GM18519 (cell line): ENCODE measurements at regions not wholly inside any gene's neighbourhood (a gene's known extent, or its start where the extent isn't known, plus 50 kb on each side); places are given as distances from the start of the nearest gene placed in this dataset.

Experiments used
- ATAC-seq: cut with Tn5 transposase; IDR thresholded peaks from one replicate; pipeline ENCODE4 v1.9.1; 2021; ENCODE audit warnings: mild to moderate bottlenecking, moderate library complexity; ENCODE audit not compliant: unreplicated experiment, low FRiP score

DNA sequence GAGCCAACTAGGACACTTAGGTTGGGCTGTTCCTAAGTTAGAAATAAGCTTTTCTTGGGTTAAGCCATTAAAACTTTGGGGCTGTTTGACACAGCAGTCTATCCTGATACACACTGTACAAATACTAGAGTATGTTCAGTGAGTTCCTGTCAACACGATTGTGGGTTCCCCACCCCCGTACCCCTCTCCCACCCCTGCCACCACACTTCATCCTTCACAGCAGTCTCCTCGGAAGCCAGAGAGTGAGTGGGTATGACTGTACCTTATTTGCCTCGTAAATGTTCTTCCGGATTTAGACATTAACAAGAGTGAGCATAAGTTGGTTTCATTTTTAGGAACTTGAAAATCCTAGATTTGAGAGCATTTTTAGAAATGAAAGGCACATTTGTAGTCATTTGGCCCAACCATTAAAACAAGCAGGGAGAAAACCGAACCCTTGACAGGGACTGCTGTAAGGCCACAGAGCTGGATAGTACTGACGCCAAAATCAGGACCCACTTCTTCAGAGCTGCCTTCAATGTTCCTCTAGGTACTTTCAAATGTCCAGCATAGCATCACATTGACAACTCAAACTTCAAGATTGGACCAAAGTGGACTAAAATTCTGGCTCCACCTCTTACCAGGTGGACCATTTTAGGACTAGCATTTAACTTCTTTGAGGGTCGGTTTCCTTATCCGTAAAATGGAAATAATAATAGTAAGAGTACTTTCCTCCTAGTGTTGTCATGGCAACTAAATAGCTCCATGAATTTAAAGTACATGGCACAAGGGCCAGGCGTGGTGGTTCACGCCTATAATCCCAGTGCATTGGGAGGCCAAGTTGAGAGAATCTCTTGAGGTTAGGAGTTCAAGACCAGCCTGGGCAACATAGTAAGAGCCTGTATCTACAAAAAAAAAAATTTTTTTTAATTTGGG lies 166.3 kb upstream of the SERTAD2 start:
- peak; percentile 76 for ATAC-seq

DNA sequence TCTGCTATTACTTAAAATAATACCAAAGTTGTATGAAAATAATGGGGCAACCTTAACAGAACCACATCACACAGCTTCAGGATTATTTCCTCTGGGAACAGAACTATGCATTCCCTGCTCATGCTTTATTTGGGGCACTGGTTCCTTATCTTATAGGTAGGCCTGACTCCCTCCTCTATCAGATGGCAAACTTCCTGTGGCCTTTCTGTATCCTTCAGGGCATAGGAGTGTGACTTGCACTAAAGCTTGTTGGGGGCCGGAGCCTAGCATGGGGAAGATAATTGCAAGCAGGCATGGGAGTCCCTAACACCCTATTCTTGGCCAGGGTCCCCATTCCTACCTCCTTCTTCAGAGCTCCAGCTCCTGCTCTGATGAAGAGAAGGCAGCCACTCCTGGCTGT lies 167.2 kb upstream of the SERTAD2 start:
- no peak for ATAC-seq

DNA sequence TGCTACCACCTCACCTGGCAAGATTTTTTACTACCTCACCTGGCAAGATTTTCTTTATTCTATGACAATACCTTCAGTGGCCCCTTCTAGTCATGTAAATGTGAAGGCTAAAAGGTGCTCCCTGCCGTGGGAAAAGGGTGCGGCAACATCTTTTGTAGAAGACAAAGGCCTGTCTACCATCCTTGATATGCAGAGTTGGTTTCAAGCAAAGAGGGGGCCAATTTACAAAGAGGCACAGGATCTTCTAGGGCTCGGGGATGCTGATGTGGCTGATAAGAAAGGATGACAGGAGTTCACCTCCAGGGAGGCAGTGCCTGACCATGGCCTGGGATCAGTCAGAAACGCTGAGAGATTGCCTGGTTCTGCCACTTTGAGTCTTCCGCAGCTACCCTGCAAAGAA lies 165.4 kb upstream of the SLC1A4 start:
- no peak for ATAC-seq

DNA sequence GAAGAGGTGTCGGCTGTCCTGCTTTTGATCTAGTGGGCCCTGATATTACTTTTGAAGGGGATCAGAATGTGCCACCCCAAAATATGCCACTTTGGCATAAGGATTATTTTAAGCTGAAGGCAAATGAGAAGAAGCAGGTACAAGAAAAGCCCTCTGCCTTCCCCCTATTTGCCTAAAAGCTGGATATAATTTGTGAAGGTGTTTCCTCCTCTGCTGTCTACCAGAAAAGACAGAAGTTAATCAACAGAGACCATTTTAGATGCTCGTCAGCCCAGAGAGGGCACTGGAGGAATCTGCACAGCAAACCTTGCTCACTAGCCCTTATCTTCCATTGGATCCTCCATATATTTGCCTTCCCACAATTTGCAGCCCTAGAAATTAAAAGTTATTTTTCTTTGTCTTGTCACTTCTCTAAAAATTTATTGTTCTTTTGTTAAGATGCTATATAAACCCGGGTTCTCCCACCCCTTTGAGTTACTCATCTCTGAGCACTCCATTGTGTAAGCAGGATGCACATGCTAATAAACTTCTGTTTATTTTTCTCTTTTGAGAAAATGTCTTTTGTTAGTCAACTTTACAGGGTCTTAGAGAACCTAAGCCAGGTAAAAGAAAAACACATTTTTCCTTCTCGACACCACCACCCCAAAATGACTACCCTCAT lies 163.2 kb upstream of the SLC1A4 start:
- no peak for ATAC-seq

DNA sequence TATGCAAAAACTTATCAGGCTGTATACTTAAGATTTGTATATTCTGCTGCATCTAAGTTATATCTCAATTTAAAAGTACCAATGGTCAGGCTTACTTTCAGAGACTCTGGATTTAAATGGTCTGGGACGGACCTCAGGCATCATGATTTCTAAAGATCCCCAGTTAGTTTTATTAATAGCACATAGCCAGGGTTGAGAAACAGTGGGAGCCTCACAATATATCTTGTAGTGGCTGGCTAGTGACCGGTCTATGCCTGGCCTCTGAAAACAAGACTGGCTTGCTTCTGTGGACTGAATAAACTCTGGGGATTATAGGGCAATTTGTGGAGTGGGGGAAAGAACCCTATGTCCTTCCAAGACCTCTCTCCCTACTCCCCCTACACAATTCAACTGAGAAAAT lies 162.5 kb upstream of the SLC1A4 start:
- ATAC-seq = no peak

DNA sequence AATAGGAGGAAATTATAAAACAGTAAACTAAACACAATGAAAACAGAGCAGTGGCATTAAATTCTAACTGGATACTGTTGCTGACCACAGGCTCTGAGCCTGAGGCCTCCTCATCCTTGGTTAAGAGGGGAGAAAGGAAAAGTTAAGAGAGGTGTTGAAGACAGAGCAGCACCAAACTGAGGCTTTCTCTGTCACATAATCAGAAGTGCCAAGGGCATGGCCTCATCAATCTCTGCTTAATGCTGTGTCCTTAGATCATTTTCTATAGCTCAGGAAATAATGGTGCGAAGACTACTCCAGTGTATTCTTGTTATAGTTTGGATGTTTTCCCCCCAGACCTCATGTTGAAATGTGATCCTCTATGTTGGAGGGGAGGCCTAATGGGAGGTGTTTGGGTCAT lies 160.9 kb upstream of the SLC1A4 start:
- no peak for ATAC-seq

DNA sequence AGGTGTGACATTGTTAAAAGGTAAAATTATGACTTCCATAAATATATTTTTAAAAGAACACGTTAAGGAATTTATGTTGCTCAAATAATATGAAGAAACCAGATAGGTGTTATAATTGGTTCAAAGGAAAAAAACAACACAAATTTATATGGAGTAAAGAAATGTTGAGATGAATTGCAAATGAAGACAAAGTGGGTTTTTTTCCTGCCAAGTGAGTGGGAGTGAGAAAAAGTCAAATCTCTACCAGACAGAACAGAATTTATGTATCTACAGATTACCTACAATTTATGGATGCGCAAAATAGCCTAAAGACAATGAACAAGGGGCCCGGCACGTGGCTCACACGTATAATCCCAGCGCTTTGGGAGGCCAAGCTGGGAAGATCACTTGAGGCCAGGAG lies 159.7 kb upstream of the SLC1A4 start:
- ATAC-seq = no peak

DNA sequence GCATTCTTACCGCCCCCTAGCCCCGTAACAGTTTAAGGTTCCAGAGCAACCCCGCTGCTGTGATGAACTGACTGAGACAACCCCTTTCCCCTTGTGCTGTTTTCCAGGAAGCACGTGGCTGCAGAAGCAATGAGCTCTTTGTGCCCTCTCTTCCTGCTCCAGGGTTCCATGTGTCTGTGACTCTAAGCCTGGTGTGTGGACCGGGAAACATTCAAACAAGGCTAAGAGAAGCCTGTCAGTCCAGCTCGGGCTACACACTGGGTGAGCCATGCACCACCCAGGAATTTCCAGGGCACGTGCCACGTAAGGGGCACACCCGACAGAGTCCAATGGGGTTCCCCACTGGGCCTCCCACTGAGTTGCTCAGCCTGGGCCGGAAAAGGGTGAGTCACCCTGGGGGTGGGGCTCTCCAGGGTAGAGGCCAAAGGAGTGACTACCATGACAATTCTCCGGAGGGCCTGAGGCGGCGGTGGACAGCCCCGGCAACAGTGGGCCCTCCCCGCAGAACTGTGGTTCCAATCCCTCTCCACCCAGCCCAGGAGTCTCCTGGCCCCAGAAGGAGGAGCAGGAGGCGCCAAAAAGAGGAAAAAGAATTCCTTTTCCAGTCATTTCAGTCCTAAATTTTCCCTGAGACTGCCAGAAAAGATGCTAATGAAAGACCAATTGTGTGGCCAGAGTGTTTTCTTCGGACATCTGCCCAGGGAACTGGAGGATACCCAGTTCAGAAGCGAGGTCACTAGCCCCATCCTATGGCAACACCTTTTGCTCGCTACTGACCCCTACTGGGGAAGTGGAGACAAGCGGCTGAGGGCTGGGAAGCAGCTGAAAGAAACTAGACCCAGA lies 157.8 kb upstream of the SLC1A4 start:
- peak; percentile 81 for ATAC-seq

DNA sequence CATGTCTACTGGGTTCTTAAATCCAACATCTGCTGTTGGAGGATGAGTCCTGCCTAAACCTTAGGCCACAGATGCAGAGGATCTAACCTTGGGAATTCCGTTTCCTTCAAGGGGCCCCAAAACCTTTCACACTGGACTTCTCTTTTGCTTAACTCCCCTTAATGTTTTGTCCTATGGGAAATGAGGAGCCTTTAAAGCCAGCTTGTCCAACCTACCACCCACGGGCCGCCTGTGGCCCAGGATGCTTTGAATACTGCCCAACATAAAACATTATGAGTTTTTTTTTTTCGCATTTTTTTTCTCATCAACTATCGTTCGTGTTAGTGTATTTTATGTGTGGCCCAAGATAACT lies 157.2 kb upstream of the SLC1A4 start:
- ATAC-seq = no peak

DNA sequence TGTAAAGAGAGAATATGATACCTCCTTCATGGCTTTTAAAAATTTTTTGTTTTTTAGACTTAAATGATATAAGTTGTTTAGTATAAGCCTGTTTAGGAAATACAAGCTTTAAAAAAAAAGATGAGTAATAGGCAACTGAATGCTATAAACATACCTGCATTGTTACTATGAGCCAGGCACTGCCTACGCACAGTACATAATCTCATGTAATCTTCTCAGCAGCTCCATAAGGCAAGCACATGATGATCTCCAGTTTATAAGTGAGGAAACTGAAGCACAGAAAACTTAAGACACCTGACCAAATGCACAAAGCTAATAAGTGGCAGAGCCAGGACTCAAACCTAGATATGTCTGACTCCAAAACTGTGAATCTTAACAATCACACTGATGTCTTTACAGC lies 156.3 kb upstream of the SLC1A4 start:
- ATAC-seq = no peak

DNA sequence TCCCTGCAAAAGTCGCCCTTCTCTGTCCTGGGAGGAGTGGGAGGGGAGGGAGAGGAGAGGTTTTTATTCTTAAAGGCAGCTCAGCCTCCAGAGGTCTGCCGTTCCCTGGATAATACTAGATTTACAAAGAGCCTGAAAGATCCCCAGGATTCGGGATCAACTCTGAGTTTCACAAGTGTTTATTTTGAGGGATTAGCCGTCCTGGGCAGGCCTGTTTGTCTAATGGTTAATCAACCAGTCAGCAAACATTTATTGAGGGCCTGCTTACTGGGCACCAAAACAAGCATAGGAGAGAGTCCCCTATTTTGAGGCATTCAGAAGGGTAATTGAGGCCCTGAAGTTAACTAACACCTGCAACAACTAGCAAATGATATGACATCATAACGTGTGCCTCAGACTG lies 152.6 kb upstream of the SLC1A4 start:
- ATAC-seq = no peak

DNA sequence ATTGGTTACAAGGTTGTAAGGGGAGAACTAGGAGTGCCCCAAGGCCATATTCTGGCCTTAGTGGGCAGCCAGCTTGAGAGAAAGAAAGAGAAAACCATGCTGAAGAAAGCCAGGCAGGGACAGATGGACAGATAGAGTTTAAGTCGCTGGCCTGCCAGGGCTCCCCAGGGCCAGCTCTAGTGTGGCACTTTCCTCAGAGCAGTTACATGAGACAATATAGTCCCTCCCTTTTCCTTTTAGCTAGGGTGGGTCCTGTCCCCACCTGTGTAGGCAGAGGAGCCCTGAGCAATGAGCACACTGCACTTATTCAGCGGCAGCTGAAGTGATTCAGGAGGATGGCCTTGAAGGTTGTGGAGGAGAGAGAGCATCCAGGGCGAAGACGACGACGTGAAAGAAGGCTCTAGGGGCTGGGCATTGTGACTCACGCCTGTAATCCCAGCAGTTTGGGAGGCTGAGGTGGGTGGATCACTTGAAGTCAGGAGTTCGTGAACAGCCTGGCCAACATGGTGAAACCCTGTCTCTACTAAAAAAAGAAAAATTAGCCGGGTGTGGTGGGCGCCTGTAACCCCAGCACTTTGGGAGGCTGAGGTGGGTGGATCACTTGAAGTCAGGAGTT lies 152.0 kb upstream of the SLC1A4 start:
- no peak for ATAC-seq

DNA sequence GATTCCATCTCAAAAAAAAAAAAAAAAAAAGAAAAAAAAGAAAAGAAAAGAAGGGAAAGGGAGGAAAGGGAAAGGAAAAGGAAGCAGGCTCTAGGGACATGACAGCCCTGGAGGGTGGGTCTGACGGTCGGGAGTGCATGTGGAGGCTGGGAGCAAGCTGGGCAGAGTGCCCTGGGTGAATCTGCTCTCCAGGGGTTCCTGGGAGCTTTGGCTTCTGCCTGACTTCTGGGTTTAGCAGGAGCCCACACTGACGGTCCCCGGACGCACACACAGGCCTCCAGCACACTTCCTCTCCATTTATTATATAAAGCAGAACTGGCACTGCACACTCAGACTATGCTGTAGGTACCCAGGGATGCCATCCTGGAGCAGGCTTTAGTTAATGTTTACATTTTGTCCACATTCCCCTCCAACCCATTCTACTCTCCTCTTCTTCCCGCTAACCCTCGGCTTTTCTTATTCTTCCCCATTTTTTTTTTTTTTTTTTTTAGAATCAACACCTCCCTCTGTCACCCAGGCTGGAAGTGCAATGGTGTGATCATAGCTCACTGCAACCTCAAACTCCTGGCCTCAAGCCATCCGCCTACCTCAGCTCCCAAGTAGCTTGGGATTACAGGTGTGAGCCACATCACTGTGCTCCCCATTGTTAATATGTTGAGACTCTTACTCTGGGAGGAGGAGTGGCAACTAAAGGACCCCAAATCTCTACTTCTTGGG lies 151.1 kb upstream of the SLC1A4 start:
- no peak for ATAC-seq

DNA sequence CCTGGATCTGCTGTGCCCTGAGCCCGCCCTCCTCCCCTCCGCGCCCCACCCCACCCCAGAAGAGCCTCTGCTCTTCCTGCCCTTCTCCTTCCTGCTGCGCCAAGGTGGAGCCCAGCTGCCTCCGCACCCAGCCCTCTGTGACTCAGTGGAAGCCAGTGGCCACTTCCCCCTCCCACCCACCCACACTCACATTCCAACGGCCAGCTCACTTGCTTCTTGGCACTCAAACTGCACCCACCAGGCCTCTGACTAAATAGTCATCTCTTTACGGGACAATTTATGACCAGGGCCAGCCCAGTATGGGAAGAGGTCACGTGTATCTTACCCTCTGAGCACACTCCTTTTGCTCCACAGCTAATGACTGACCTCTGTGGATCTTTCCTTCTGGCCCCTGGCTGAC lies 150.4 kb upstream of the SLC1A4 start:
- ATAC-seq = no peak

DNA sequence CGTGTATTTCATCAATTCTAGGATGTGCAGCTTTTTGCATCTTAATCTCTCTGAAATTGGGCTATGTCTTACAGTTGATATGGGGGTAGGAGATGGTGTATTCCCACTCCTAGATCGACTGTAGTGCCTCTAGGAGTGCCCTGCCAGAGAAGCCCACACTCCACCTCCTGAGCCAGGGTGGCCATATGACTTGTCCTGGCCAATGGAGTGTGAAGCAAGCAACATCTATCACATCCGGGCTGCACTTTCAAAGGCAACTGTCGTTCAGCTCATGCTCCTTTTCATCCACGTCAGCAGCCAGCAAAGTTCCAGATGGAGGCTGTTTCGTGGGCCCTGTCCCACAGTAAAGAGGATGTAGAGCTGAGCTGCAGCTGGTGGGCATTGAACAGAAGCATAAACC lies 149.4 kb upstream of the SLC1A4 start:
- peak; percentile 85 for ATAC-seq

DNA sequence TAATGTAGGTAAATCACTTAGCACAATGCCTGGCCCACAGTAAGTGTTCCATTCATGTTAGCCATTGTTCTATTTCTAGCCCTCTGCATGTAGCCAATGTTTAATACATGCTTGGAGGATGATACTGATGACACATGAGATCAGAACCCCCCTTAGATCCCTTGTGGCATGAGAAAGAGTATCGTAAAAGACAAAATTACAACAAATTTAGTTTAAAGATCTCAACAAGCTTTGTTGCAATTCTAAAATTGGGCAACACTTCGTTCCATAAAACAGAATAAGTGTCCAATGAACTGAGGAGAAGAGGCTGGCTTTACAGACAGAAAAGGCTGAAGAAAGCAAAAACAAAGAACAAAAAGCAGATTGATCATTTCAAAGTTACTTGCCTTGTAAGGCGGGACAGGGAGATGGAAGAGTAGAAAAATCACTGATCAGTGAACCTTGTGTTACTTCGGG lies 148.7 kb upstream of the SLC1A4 start:
- peak; percentile 13 for ATAC-seq

DNA sequence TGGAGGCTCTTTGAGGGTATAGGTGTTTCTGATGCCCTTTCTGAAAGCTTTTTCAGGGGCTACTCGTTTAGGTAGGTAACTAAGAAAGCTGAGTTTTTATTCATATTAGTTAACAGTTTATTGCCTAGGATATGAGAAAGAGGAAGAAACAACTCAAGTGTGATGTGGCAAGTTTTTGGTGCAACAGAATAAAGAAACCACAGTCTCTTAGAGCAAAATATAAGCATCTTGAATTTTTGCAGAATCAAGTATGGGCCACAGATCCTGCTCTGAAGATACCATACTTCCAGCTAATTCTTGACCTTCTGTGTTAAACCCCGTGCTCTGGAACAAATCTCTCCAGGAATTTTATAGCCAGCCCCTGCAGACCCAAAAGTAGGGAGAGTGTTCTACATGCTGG lies 147.7 kb upstream of the SLC1A4 start:
- ATAC-seq = no peak

DNA sequence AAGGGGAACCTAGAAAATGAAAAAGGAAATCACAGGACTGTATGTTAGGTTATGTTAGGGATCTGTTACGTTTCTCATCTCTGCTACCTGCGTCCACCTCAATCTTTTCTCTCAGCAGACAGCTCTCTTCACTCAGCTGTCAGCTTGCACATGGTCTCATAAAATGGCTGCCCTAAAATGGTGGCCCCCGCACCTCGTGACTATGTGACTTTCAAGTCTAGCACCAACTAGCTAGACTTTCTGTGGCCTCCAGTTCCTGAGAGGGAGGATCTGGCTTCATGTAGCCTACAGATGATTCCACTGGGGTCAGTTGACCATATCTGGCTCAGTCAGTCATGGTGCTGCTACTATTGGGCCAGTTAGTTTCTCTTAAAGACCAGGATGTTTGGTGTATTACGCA lies 147.2 kb upstream of the SLC1A4 start:
- no peak for ATAC-seq

DNA sequence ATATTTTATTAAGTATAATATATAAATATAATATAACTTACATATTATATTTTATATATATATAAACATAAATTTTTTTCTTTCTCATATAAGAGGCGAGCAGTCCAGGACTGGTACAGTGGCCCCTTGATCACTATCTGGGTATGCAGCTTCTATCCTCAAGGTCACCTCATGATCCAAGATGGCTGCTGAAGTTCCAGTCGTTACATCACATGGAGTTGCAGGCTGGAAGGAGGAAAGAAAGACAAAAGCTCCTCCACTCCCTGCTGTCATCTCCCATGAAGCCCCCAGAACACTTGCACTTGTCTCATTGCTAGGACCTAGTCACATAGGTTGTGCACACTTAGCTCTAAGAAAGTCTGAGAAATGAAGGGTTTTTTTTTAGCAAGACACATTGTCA lies 145.1 kb upstream of the SLC1A4 start:
- no peak for ATAC-seq

DNA sequence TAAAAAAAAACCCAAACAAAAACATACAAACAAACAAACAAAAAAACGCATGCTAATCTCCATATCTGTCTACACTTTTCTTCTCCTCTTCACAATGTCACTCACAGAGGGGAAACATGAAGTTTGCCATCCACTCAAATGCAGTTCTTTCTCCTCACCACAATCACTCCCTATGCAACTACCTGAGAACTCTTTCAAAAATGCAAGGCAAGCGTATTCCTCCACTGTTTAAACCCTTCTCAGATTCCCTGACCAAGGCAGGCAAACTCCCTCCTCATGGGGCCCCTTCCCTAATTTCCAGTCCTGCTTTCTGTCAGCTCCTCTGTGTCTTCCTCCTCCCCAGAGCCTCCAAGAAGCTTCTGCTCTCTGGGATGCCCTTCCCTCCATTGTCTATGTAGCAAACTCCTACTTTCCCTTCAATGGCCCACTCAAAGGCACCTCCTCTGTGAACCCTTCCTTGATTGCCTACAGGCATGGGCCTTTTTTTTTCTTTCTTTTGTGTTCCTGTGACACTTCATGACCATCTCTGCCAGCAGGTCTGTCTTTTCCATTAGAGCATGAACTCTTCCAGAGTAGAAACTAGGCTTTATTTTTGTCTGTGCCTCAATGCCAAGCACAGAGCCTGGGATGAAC lies 143.8 kb upstream of the SLC1A4 start:
- ATAC-seq = no peak
